ENCODE measurements at regions not wholly inside any gene's neighbourhood (a gene's known extent, or its start where the extent isn't known, plus 50 kb on each side); places are given as distances from the start of the nearest gene placed in this dataset.

DNA sequence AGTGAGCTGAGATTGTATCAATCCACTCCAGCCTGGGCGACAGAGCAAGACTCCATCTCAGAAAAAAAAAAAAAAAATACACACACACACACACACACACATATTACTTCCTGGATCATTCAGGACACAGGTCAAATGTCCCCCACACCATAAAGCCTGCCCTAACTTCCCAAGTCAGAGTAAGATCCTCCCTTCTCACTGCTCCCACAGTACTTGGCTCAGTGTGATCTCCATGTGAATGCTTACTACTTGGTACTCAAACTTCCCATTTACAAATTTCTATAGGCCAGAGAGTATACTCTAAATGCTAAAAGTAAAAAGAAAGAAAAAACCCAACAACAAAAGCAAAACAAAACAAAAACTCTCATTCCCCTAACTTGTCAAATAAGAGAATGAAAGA lies 386.8 kb downstream of the SLITRK6 start:
- CTCF ChIA-PET (ENCODE audit: unreplicated experiment), result no interaction called here
- no peak overlapping the region for H3K27ac ChIP-seq (ENCODE audit: low read depth, low read length, poor library complexity, severe bottlenecking)
- no peaks in the 10 kb centered on the region for H3K9me3 ChIP-seq (ENCODE audit: low read length)
- BruUV-seq (replicated peaks), result no TSS peak
- TF ChIP-seq, protein P1, sequence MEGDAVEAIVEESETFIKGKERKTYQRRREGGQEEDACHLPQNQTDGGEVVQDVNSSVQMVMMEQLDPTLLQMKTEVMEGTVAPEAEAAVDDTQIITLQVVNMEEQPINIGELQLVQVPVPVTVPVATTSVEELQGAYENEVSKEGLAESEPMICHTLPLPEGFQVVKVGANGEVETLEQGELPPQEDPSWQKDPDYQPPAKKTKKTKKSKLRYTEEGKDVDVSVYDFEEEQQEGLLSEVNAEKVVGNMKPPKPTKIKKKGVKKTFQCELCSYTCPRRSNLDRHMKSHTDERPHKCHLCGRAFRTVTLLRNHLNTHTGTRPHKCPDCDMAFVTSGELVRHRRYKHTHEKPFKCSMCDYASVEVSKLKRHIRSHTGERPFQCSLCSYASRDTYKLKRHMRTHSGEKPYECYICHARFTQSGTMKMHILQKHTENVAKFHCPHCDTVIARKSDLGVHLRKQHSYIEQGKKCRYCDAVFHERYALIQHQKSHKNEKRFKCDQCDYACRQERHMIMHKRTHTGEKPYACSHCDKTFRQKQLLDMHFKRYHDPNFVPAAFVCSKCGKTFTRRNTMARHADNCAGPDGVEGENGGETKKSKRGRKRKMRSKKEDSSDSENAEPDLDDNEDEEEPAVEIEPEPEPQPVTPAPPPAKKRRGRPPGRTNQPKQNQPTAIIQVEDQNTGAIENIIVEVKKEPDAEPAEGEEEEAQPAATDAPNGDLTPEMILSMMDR (conservative IDR thresholded peaks at IDR 0.05; ENCODE audit: low read length), result no peak
- TF ChIP-seq EZH2phosphoT487 (IDR thresholded peaks at IDR 0.05; ENCODE audit: borderline replicate concordance, low read depth, low read length), result no peak
- no peaks in the 10 kb centered on the region; the same call in 1 of the 2 replicates for H3K9me2 ChIP-seq (ENCODE audit: insufficient read depth, low read length)
- no peaks in the 10 kb centered on the region for H3K4me1 ChIP-seq (ENCODE audit: insufficient read depth, low read length, poor library complexity, severe bottlenecking)
- no peak overlapping the region for H3K4me3 ChIP-seq (ENCODE audit: low read depth, low read length, poor library complexity, severe bottlenecking)
- H3K36me3 ChIP-seq (ENCODE audit: insufficient read depth, low read length), result no peaks in the 10 kb centered on the region
- no peak overlapping the region for H3K4me2 ChIP-seq (ENCODE audit: low read length)
- H3K79me2 ChIP-seq (ENCODE audit: insufficient read depth, low read depth, low read length), result no peaks in the 10 kb centered on the region
- DNase-seq (ENCODE audit: low spot score), result no peak
- POLR2A ChIA-PET, result interaction anchor here (1.5 kb wide), 1 partner anchor 33 kb away, joined by 5 read pairs; no protein-coding TSS in a partner anchor
- no peaks in the 10 kb centered on the region for H4K20me1 ChIP-seq (ENCODE audit: insufficient read depth, low read length)
- intact Hi-C loops (cut with micrococcal nuclease; ENCODE audit: unreplicated experiment), result no loop called here
- H2AFZ ChIP-seq (ENCODE audit: low read length), result no peak overlapping the region

DNA sequence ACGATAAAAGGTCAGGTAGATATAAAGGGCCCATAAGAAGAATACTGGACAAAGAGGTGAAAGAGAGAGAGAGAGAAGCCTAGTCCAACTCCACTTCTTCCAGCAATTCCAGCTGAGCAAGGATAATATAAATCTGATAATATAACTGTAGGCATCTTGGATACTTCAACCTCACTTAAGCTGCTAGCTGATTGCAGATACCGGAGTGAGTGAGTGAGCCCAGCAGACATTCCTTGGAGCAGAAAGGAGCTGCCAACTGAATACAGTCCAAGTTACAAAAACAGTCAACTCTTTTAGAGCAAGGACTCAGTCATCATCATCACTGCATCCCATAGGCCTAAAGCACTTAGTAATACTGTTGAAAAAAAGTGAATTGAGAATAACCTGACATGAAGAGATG lies 387.6 kb downstream of the SLITRK6 start:
- H4K20me1 ChIP-seq (ENCODE audit: insufficient read depth, low read length), result no peaks in the 10 kb centered on the region
- intact Hi-C loops (cut with micrococcal nuclease; ENCODE audit: unreplicated experiment), result no loop called here
- H2AFZ ChIP-seq (ENCODE audit: low read length), result no peak overlapping the region
- no peaks in the 10 kb centered on the region; the same call in 1 of the 2 replicates for H3K9me2 ChIP-seq (ENCODE audit: insufficient read depth, low read length)
- H3K9me3 ChIP-seq (ENCODE audit: low read length), result no peaks in the 10 kb centered on the region
- no peaks in the 10 kb centered on the region for H3K79me2 ChIP-seq (ENCODE audit: insufficient read depth, low read depth, low read length)
- no peak overlapping the region for H3K4me3 ChIP-seq (ENCODE audit: low read depth, low read length, poor library complexity, severe bottlenecking)
- no TSS peak for BruUV-seq (replicated peaks)
- no peaks in the 10 kb centered on the region for H3K36me3 ChIP-seq (ENCODE audit: insufficient read depth, low read length)
- POLR2A ChIA-PET, result interaction anchor here (0.7 to 1.5 kb wide), 3 partner anchors 15 to 279 kb away, joined by 3 to 5 read pairs (median 4); no protein-coding TSS in a partner anchor
- DNase-seq (ENCODE audit: low spot score), result no peak
- no peak overlapping the region for H3K4me2 ChIP-seq (ENCODE audit: low read length)
- no peak overlapping the region for H3K27ac ChIP-seq (ENCODE audit: low read depth, low read length, poor library complexity, severe bottlenecking)
- CTCF ChIA-PET (ENCODE audit: unreplicated experiment), result no interaction called here
- no peak for TF ChIP-seq EZH2phosphoT487 (IDR thresholded peaks at IDR 0.05; ENCODE audit: borderline replicate concordance, low read depth, low read length)
- TF ChIP-seq, protein P1 (conservative IDR thresholded peaks at IDR 0.05; ENCODE audit: low read length), result no peak
- no peaks in the 10 kb centered on the region for H3K4me1 ChIP-seq (ENCODE audit: insufficient read depth, low read length, poor library complexity, severe bottlenecking)

DNA sequence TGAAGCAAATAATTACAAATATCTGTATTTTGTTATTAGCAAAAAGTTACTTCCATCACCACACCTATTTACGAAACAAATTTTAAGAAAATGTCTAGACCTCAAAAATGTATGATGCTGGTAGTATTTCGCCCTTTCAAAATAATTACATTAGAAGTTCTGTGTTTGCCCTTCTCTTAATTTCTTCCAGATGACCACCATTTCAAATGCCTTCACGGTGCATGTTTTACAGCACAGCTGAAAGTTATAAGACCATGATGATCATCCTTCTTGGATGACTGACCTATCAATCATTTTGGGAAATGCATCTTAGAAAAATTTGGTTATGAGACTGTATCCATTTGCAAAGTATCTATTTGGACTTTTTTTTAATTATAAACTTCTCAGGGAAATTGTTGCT lies 390.8 kb downstream of the SLITRK6 start:
- intact Hi-C loops (cut with micrococcal nuclease; ENCODE audit: unreplicated experiment), result no loop called here
- 0 out of 2 replicates have a peak overlapping the region, but pooled peaks have one; percentile 3 for H2AFZ ChIP-seq (ENCODE audit: low read length)
- POLR2A ChIA-PET, result interaction anchor here (0.6 to 0.7 kb wide), 2 partner anchors 9 to 155 kb away, joined by 3 to 5 read pairs; no protein-coding TSS in a partner anchor
- no peaks in the 10 kb centered on the region for H4K20me1 ChIP-seq (ENCODE audit: insufficient read depth, low read length)
- TF ChIP-seq, protein P1 (conservative IDR thresholded peaks at IDR 0.05; ENCODE audit: low read length), result no peak
- TF ChIP-seq EZH2phosphoT487 (IDR thresholded peaks at IDR 0.05; ENCODE audit: borderline replicate concordance, low read depth, low read length), result no peak
- no peak overlapping the region for H3K27ac ChIP-seq (ENCODE audit: low read depth, low read length, poor library complexity, severe bottlenecking)
- H3K4me1 ChIP-seq (ENCODE audit: insufficient read depth, low read length, poor library complexity, severe bottlenecking), result no peaks in the 10 kb centered on the region
- BruUV-seq (replicated peaks), result no TSS peak
- H3K79me2 ChIP-seq (ENCODE audit: insufficient read depth, low read depth, low read length), result no peaks in the 10 kb centered on the region
- no peak for DNase-seq (ENCODE audit: low spot score)
- H3K9me3 ChIP-seq (ENCODE audit: low read length), result no peaks in the 10 kb centered on the region
- no peaks in the 10 kb centered on the region for H3K36me3 ChIP-seq (ENCODE audit: insufficient read depth, low read length)
- no peaks in the 10 kb centered on the region; the same call in 1 of the 2 replicates for H3K9me2 ChIP-seq (ENCODE audit: insufficient read depth, low read length)
- H3K4me2 ChIP-seq (ENCODE audit: low read length), result no peak overlapping the region
- CTCF ChIA-PET (ENCODE audit: unreplicated experiment), result no interaction called here
- H3K4me3 ChIP-seq (ENCODE audit: low read depth, low read length, poor library complexity, severe bottlenecking), result no peak overlapping the region
